GM21786 (cell line): ENCODE measurements at regions not wholly inside any gene's neighbourhood (a gene's known extent, or its start where the extent isn't known, plus 50 kb on each side); places are given as distances from the start of the nearest gene placed in this dataset.
A peak's percentile ranks its signal among the peaks of the same experiment; 100 is the strongest.

ENCODE experiments used
- ATAC-seq: cut with Tn5 transposase; IDR thresholded peaks from one replicate; pipeline ENCODE4 v1.9.1; 2021; ENCODE audit not compliant: unreplicated experiment

GRCh38 chr2:139850254-139850890, 1070.2 kb upstream of the NXPH2 start:
- ATAC-seq, result no peak

- ATAC-seq, result no peak
These were observed 1056.6 kb upstream of the NXPH2 start for GRCh38 chr2:139836769-139837168.

DNA sequence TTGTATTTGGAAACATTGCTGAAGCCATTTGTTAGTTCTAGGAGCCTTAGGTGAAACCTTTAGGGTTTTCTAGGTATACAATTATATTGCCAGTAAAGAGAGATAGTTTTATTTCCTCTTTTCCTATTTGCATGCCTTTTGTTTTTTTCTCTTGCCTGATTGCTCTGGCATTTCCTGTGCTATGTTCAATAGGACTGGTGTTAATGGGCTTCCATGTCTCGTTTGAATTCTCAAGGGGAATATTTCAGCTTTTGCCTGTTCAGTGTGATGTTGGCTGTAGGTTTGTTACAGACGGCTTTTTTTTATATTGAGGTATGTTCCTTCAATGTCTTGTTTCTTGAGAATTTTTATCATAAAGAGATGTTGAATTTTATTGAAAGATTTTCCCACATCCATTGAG, 1054.9 kb upstream of the NXPH2 start:
- ATAC-seq, result no peak

DNA sequence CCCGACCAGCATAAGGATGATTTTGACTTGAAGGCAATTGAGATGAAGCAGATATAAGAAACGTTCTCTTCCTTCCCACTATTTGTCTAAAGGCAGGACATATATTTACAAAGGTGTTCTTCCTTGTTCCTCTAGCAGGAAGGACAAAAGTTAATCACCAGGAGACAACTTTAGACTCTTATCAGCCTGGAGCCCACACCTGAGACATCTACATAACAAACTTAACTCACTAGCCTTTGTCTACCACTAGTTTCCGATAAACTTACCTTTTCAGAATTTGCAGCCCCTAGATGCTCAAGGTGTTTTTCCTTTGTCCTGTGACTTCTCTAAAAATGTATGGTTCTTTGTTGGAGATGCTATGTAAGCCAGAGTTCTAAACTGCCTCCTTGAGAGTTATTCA, 1047.8 kb upstream of the NXPH2 start:
- no peak for ATAC-seq

GRCh38 chr2:139825726-139826125, 1045.5 kb upstream of the NXPH2 start:
- no peak for ATAC-seq

- ATAC-seq, result no peak
These were observed 1039.1 kb upstream of the NXPH2 start for GRCh38 chr2:139819273-139819796.

DNA sequence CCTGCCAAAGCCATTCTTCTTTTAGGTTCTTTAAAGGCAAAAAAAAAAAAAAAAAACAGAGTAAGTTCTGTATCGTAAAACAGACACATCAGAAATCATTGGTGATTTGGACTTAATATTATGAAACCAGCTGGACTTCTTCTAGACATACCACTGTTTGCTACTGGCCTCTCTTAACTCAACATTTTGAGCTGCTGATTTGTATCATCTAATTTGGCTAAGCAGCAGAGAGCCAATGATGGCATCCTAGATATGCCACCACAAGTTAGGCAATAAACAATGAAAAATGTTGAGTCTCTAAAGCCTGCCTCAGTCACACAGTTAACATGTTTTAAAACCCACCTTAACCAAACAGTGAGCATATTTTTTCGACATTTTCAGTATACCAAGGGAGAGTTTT, 1034.3 kb upstream of the NXPH2 start:
- no peak for ATAC-seq

- no peak for ATAC-seq
These were observed 1033.2 kb upstream of the NXPH2 start for GRCh38 chr2:139813340-139813739.

- ATAC-seq, result no peak
These were observed 1025.3 kb upstream of the NXPH2 start for GRCh38 chr2:139805441-139805840.

GRCh38 chr2:139798391-139798790, 1018.2 kb upstream of the NXPH2 start:
- no peak for ATAC-seq

- peak; percentile 53 for ATAC-seq
These were observed 1010.9 kb upstream of the NXPH2 start for GRCh38 chr2:139790807-139791752.

- no peak for ATAC-seq
These were observed 1009.9 kb upstream of the NXPH2 start for GRCh38 chr2:139790136-139790535.

DNA sequence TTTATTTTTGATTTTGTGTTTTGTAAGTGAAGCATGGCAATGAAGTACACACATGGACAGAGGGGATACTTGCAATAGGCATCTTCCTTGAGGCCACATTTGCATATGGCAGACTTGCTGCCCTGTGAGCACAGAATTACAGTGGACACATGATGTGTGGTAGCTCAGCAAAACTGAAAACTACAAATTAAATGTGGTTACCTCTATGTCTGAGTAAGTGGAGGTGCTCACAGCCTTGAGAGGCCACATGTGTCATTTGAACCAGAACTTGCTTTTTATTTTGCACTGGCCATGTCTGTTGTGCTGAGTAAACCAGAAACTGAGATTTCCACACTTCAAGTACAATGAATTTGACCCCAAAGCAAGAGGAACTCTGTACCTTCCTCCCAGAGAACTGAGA, 998.5 kb upstream of the NXPH2 start:
- no peak for ATAC-seq

DNA sequence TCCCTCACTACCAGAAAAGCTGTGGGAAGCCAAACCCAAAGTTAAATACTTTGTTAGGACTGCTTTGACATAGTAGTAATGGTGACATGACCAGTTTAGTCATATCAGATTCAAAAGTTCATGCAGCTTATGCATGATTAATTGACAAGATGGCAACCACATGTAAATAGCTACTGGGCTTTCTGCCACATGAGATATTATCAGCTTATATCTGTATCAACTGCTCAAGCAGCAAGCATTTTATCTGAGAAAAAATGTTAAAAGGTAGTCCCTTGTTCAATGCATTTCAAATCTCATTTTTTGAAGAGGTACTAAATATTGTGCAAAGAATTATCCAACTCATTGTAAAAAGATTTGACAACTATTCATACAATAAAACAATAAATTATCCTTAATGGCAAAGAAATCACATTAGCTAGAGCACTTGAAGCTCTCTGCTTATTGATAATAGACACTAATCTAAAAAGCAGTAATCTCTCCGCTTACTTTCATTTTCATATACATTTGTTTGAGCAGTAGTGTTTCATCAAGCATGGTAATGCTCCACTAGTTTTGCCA, 993.6 kb upstream of the NXPH2 start:
- no peak for ATAC-seq

GRCh38 chr2:139769633-139770032, 989.4 kb upstream of the NXPH2 start:
- ATAC-seq, result no peak

- ATAC-seq, result no peak
These were observed 983.5 kb upstream of the NXPH2 start for GRCh38 chr2:139763705-139764104.

GRCh38 chr2:139759000-139759505, 978.9 kb upstream of the NXPH2 start:
- no peak for ATAC-seq

- ATAC-seq, result no peak
These were observed 966.7 kb upstream of the NXPH2 start for GRCh38 chr2:139746901-139747300.

GRCh38 chr2:139744273-139744672, 964.1 kb upstream of the NXPH2 start:
- no peak for ATAC-seq

GRCh38 chr2:139742216-139743172, 962.3 kb upstream of the NXPH2 start:
- ATAC-seq, result no peak
